22Rv1 (cell line): ENCODE measurements at regions not wholly inside any gene's neighbourhood (a gene's known extent, or its start where the extent isn't known, plus 50 kb on each side); places are given as distances from the start of the nearest gene placed in this dataset.
"Not testable (repeated sequence)": the region's sequence is repeated elsewhere in the genome, so short reads cannot be mapped to it uniquely, and the experiment has no call there.

ENCODE experiments used
- H3K27ac ChIP-seq: fragments of 450-650 bp; 2 replicates; pipeline ENCODE4 v1.5.1; 2017
- ZFX ChIP-seq: fragments of 450-650 bp; IDR thresholded peaks from 2 replicates; pipeline ENCODE4 v1.6.1; 2017; ENCODE audit warnings: antibody characterized with exemption, borderline replicate concordance
- TF ChIP-seq, protein P1 (sequence below): fragments of 450-650 bp; IDR thresholded peaks from 2 replicates; pipeline ENCODE4 v1.5.1; 2017; ENCODE audit warnings: mild to moderate bottlenecking

DNA sequence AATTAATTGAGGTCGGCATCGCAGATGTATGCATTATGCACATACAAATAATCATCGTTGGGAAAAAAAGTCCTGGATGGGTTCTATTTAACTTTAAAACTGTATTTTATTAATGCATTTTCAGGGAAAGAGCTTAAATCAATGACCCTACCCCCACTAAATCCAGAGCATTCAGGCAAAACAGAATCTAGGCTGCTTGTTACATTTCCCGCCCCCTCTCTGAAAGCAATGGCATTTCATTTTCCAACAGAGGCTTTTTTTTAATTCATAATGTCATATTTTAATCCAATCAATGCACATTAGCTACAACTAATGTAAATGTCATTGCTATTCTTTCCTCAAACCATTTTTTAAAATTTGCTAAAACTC is 117.4 kb upstream of the GRIA1 start:
- no peak for TF ChIP-seq ZFX
- TF ChIP-seq, protein P1, sequence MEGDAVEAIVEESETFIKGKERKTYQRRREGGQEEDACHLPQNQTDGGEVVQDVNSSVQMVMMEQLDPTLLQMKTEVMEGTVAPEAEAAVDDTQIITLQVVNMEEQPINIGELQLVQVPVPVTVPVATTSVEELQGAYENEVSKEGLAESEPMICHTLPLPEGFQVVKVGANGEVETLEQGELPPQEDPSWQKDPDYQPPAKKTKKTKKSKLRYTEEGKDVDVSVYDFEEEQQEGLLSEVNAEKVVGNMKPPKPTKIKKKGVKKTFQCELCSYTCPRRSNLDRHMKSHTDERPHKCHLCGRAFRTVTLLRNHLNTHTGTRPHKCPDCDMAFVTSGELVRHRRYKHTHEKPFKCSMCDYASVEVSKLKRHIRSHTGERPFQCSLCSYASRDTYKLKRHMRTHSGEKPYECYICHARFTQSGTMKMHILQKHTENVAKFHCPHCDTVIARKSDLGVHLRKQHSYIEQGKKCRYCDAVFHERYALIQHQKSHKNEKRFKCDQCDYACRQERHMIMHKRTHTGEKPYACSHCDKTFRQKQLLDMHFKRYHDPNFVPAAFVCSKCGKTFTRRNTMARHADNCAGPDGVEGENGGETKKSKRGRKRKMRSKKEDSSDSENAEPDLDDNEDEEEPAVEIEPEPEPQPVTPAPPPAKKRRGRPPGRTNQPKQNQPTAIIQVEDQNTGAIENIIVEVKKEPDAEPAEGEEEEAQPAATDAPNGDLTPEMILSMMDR = no peak
- no peak overlapping the region for H3K27ac ChIP-seq

DNA sequence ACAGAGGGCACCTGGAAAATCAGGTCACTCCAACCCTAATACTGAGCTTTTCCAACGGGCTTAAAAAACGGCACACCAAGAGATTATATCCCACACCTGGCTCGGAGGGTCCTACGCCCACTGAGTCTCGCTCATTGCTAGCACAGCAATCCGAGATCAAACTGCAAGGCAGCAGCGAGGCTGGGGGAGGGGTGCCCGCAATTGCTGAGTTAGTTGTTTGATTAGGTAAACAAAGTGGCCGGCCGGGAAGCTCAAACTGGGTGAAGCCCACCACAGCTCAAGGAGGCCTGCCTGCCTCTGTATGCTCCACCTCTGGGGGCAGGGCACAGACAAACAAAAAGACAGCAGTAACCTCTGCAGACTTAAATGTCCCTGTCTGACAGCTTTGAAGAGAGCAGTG is 108.8 kb upstream of the GRIA1 start:
- H3K27ac ChIP-seq = not testable (repeated sequence)

DNA sequence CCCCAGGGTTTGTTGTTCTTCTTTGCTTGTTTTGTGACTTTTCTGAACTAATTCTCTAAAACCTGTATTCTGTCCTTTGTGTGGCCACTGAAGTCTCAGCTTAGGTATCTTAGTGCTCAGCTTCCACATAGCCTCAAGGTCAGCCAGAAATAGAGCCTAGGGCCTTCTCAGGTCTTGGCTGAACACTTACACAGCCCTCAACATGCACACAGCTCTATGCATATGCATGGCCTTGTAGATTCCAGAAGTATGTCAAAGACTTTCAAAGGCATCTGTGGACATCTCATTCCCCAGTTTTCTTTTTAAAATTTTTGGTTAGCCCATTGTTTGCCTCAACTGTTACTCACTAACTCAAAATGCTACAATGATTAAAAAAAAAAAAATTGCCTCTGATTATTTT is 99.9 kb upstream of the GRIA1 start:
- TF ChIP-seq, protein P1 = no peak
- no peak for TF ChIP-seq ZFX
- H3K27ac ChIP-seq = no peak overlapping the region

DNA sequence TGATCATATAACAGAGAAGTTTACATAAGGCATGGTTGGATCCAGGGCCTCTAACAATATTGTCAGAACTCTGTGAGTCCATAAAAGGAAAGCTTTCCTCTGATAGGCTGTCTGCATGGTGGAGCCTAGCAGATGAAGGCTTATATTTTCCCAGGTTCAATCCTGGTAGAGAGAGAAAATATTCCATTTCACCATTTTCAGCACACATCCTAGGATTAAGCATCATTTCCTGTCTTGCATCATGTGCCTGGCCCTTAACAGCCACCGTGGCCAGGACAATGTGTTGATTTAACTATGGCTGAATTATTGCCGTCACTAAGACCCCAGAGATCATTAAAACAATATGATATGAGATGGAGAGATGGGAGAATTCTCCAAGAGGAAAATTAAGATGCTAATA is 90.9 kb upstream of the GRIA1 start:
- no peak overlapping the region for H3K27ac ChIP-seq
- TF ChIP-seq ZFX = no peak
- TF ChIP-seq, protein P1 = no peak

DNA sequence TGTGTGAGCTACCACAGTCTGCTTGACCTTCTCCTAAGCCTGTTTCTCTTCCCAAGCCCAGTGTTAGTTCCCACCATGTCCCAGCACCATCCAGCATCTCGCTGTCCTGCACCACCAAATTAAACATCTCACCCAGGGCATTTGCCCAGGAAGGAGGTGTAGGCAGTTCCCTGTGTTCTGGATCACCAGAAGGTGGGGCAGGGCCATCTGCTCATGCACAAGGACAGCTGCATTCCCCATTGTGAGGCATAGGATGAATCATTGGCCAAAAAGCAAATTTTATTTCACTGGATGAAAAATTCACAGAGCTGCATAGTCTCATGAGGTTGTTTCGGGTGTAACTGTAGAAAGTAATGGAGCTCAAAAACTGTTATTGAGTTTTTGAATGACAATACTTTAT is 89.5 kb upstream of the GRIA1 start:
- TF ChIP-seq, protein P1 = no peak
- TF ChIP-seq ZFX = no peak
- H3K27ac ChIP-seq = no peak overlapping the region

DNA sequence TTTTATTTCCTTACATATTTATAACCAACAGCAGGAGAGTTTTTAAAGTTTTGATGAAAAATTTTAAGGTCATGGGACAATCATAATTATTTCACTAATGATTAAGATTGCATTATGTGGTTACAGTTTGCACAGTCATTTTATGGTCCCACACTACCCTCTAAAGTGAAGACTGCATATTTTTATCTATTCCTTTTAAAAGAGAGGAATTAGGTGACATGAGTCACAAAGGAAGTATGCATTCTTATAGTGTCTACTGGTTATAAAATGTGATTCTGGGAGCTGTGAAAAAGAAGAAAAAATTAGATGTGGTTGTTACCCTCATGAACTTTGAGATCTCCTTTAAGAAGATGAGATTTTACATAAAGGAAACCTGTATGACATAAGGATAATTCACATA is 87.9 kb upstream of the GRIA1 start:
- TF ChIP-seq, protein P1 = no peak
- TF ChIP-seq ZFX = no peak

DNA sequence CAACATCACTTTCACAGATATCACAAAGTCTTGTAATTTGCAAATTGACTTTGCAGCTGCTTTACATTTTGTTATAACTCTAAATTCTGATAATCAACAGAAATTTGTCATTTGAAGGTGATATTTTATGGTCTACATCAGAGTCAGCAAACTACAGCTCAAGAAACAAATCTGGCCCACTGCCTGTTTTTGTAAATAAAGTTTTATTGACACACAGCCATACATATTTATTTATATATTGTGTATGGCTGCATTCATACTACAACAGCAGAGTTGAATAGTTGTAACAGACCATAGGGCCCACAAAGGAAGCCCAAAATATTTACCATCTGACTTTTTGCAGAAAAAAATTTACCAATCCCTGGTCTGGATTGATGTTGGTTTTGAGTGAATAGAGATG is 87.0 kb upstream of the GRIA1 start:
- no peak overlapping the region for H3K27ac ChIP-seq
- no peak for TF ChIP-seq ZFX
- TF ChIP-seq, protein P1 = no peak

More for the DNA sequence above, 87.9 kb upstream of the GRIA1 start:
- H3K27ac ChIP-seq = no peak overlapping the region

DNA sequence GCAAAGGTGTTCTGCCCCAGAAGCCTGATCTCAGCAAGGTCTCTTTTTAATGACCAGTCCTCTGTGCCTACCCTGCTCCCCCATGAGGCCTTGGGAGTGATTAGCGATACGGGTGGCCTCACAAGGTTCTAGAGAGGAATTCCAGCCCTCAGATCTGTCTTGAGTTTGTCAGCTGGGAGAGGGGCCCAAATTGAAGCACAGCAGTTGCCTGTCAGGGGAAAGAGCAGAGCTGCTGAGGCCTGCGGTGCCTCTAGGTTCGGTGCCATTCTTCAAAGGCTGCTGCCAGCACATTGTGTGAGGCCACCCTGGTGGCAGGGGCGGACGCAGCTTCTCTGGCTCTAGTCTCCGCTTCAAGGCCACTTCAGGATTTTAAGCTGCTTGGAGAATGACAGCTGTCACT is 85.7 kb upstream of the GRIA1 start:
- H3K27ac ChIP-seq = no peak overlapping the region
- TF ChIP-seq, protein P1 = no peak
- no peak for TF ChIP-seq ZFX
